GM21529 (cell line): ENCODE measurements at regions not wholly inside any gene's neighbourhood (a gene's known extent, or its start where the extent isn't known, plus 50 kb on each side); places are given as distances from the start of the nearest gene placed in this dataset.
"Not testable (repeated sequence)": the region's sequence is repeated elsewhere in the genome, so short reads cannot be mapped to it uniquely, and the experiment has no call there.

Experiments used
- ATAC-seq: cut with Tn5 transposase; IDR thresholded peaks from one replicate; pipeline ENCODE4 v1.9.1; 2021; ENCODE audit not compliant: unreplicated experiment

GRCh38 chr11:29490938-29491337 is 525.9 kb downstream of the KCNA4 start:
- no peak for ATAC-seq

- ATAC-seq: no peak
Measured at GRCh38 chr11:29486301-29486700, 530.5 kb downstream of the KCNA4 start.

GRCh38 chr11:29485641-29486040 is 531.2 kb downstream of the KCNA4 start:
- ATAC-seq: no peak

GRCh38 chr11:29484548-29484947 is 532.3 kb downstream of the KCNA4 start:
- ATAC-seq: no peak

GRCh38 chr11:29483831-29484230 is 533.0 kb downstream of the KCNA4 start:
- no peak for ATAC-seq

GRCh38 chr11:29482510-29482909 is 534.3 kb downstream of the KCNA4 start:
- no peak for ATAC-seq

GRCh38 chr11:29481738-29482137 is 535.1 kb downstream of the KCNA4 start:
- no peak for ATAC-seq

- no peak for ATAC-seq
Measured at GRCh38 chr11:29480981-29481380, 535.8 kb downstream of the KCNA4 start.

GRCh38 chr11:29458252-29458651 is 558.6 kb downstream of the KCNA4 start:
- ATAC-seq: no peak

- ATAC-seq: no peak
Measured at GRCh38 chr11:29452146-29452545, 564.7 kb downstream of the KCNA4 start.

- no peak for ATAC-seq
Measured at GRCh38 chr11:29449281-29450074, 567.4 kb downstream of the KCNA4 start.

- no peak for ATAC-seq
Measured at GRCh38 chr11:29448246-29448877, 568.5 kb downstream of the KCNA4 start.

GRCh38 chr11:29447821-29448220 is 569.0 kb downstream of the KCNA4 start:
- ATAC-seq: no peak

- no peak for ATAC-seq
Measured at GRCh38 chr11:29446132-29446531, 570.7 kb downstream of the KCNA4 start.

- ATAC-seq: not testable (repeated sequence)
Measured at GRCh38 chr11:29445191-29445590, 571.6 kb downstream of the KCNA4 start.

GRCh38 chr11:29438815-29439214 is 578.0 kb downstream of the KCNA4 start:
- no peak for ATAC-seq

- no peak for ATAC-seq
Measured at GRCh38 chr11:29435421-29435820, 581.4 kb downstream of the KCNA4 start.

- no peak for ATAC-seq
Measured at GRCh38 chr11:29432719-29433325, 584.0 kb downstream of the KCNA4 start.

GRCh38 chr11:29405305-29405704 is 611.5 kb downstream of the KCNA4 start:
- no peak for ATAC-seq

GRCh38 chr11:29395555-29396072 is 621.2 kb downstream of the KCNA4 start:
- no peak for ATAC-seq

GRCh38 chr11:29389793-29390192 is 627.0 kb downstream of the KCNA4 start:
- ATAC-seq: no peak

- ATAC-seq: no peak
Measured at GRCh38 chr11:29373725-29374124, 643.1 kb downstream of the KCNA4 start.
